ENCODE measurements at regions not wholly inside any gene's neighbourhood (a gene's known extent, or its start where the extent isn't known, plus 50 kb on each side); places are given as distances from the start of the nearest gene placed in this dataset.
"Not testable (repeated sequence)": the region's sequence is repeated elsewhere in the genome, so short reads cannot be mapped to it uniquely, and the experiment has no call there.

GRCh38 chr14:85159726-85160125 lies 370.2 kb upstream of the FLRT2 start:
- DNase-seq (ENCODE audit: low spot score), result no peak

- no peak for DNase-seq (ENCODE audit: low spot score)
These were observed 364.9 kb upstream of the FLRT2 start for GRCh38 chr14:85165094-85165493.

GRCh38 chr14:85169381-85169780 lies 360.6 kb upstream of the FLRT2 start:
- no peak for DNase-seq (ENCODE audit: low spot score)

- no peak for DNase-seq (ENCODE audit: low spot score)
These were observed 357.7 kb upstream of the FLRT2 start for GRCh38 chr14:85172290-85172689.

GRCh38 chr14:85172889-85173477 lies 357.0 kb upstream of the FLRT2 start:
- no peak for DNase-seq (ENCODE audit: low spot score)

- DNase-seq (ENCODE audit: low spot score), result no peak
These were observed 354.4 kb upstream of the FLRT2 start for GRCh38 chr14:85175556-85175955.

GRCh38 chr14:85178864-85179263 lies 351.1 kb upstream of the FLRT2 start:
- no peak for DNase-seq (ENCODE audit: low spot score)

- DNase-seq (ENCODE audit: low spot score), result no peak
These were observed 349.1 kb upstream of the FLRT2 start for GRCh38 chr14:85180876-85181275.

- no peak for DNase-seq (ENCODE audit: low spot score)
These were observed 347.7 kb upstream of the FLRT2 start for GRCh38 chr14:85182282-85182681.

GRCh38 chr14:85186082-85186481 lies 343.9 kb upstream of the FLRT2 start:
- DNase-seq (ENCODE audit: low spot score), result no peak

- no peak for DNase-seq (ENCODE audit: low spot score)
These were observed 342.4 kb upstream of the FLRT2 start for GRCh38 chr14:85187521-85187920.

GRCh38 chr14:85188836-85189235 lies 341.1 kb upstream of the FLRT2 start:
- no peak for DNase-seq (ENCODE audit: low spot score)

- not testable (repeated sequence) for DNase-seq (ENCODE audit: low spot score)
These were observed 340.7 kb upstream of the FLRT2 start for GRCh38 chr14:85189253-85189652.

- DNase-seq (ENCODE audit: low spot score), result no peak
These were observed 339.7 kb upstream of the FLRT2 start for GRCh38 chr14:85190251-85190650.

GRCh38 chr14:85191986-85192385 lies 338.0 kb upstream of the FLRT2 start:
- DNase-seq (ENCODE audit: low spot score), result no peak

- no peak for DNase-seq (ENCODE audit: low spot score)
These were observed 334.0 kb upstream of the FLRT2 start for GRCh38 chr14:85195872-85196477.

- no peak for DNase-seq (ENCODE audit: low spot score)
These were observed 331.9 kb upstream of the FLRT2 start for GRCh38 chr14:85198001-85198400.

- no peak for DNase-seq (ENCODE audit: low spot score)
These were observed 324.1 kb upstream of the FLRT2 start for GRCh38 chr14:85205875-85206274.

- DNase-seq (ENCODE audit: low spot score), result no peak
These were observed 315.5 kb upstream of the FLRT2 start for GRCh38 chr14:85214471-85214870.

- DNase-seq (ENCODE audit: low spot score), result no peak
These were observed 312.5 kb upstream of the FLRT2 start for GRCh38 chr14:85217412-85217811.

- DNase-seq (ENCODE audit: low spot score), result no peak
These were observed 311.0 kb upstream of the FLRT2 start for GRCh38 chr14:85218982-85219381.

- DNase-seq (ENCODE audit: low spot score), result no peak
These were observed 308.1 kb upstream of the FLRT2 start for GRCh38 chr14:85221832-85222231.

GRCh38 chr14:85222341-85222740 lies 307.6 kb upstream of the FLRT2 start:
- no peak for DNase-seq (ENCODE audit: low spot score)

- no peak for DNase-seq (ENCODE audit: low spot score)
These were observed 306.3 kb upstream of the FLRT2 start for GRCh38 chr14:85223667-85224066.
